ENCODE measurements at regions not wholly inside any gene's neighbourhood (a gene's known extent, or its start where the extent isn't known, plus 50 kb on each side); places are given as distances from the start of the nearest gene placed in this dataset.

DNA sequence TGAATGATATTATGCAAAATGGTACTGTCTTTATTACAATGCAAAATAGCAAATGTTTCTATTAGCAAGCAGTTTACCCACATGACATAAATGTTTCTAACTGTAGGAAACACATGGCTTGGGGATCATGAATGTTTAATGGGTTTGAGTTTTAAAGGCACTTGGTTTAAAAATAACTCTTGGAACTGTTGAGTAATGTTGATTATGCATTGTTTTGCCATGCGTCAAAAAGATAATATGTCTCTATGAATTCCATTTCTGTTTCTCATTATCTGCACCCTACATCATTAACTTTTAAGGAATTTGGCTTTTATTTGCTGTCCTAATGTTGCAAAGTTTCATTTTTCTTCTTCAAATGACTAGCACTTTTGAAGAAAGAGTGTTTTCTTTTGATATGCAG lies 1355.5 kb downstream of the SUCLG1 start:
- TF ChIP-seq, protein P1, sequence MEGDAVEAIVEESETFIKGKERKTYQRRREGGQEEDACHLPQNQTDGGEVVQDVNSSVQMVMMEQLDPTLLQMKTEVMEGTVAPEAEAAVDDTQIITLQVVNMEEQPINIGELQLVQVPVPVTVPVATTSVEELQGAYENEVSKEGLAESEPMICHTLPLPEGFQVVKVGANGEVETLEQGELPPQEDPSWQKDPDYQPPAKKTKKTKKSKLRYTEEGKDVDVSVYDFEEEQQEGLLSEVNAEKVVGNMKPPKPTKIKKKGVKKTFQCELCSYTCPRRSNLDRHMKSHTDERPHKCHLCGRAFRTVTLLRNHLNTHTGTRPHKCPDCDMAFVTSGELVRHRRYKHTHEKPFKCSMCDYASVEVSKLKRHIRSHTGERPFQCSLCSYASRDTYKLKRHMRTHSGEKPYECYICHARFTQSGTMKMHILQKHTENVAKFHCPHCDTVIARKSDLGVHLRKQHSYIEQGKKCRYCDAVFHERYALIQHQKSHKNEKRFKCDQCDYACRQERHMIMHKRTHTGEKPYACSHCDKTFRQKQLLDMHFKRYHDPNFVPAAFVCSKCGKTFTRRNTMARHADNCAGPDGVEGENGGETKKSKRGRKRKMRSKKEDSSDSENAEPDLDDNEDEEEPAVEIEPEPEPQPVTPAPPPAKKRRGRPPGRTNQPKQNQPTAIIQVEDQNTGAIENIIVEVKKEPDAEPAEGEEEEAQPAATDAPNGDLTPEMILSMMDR (conservative IDR thresholded peaks at IDR 0.05; ENCODE audit: low read depth, low read length) = no peak
- TF ChIP-seq EZH2 (IDR thresholded peaks at IDR 0.05; ENCODE audit: borderline replicate concordance, low read depth, low read length, poor library complexity, severe bottlenecking) = no peak

Data from A673 (cell line).